ENCODE measurements at regions not wholly inside any gene's neighbourhood (a gene's known extent, or its start where the extent isn't known, plus 50 kb on each side); places are given as distances from the start of the nearest gene placed in this dataset.

- H3K27me3 Mint-ChIP-seq (ENCODE audit: unreplicated experiment): no peaks in the 10 kb centered on the region
- no peaks in the 10 kb centered on the region for H3K36me3 Mint-ChIP-seq (ENCODE audit: low read depth, unreplicated experiment)
- no peak overlapping the region for H3K4me3 Mint-ChIP-seq (ENCODE audit: unreplicated experiment)
- no peak overlapping the region for H3K27ac Mint-ChIP-seq (ENCODE audit: unreplicated experiment)
- H3K4me1 Mint-ChIP-seq (ENCODE audit: unreplicated experiment): no peaks in the 10 kb centered on the region
- TF ChIP-seq CTCF (IDR thresholded peaks at IDR 0.05; ENCODE audit: unreplicated experiment): no peak
- H3K9me3 Mint-ChIP-seq (ENCODE audit: unreplicated experiment): peaks cover 11% of the 10 kb centered on the region
- no peak for DNase-seq (ENCODE audit: low spot score)
Measured at GRCh38 chr15:46441294-46442062, 806.6 kb downstream of the SQOR start.

- Mint-ChIP-seq H3K27ac (ENCODE audit: unreplicated experiment) (no peak overlapping the region), H3K9me3 (ENCODE audit: unreplicated experiment) (peaks cover 11% of the 10 kb centered on the region), H3K4me1 (ENCODE audit: unreplicated experiment) (no peaks in the 10 kb centered on the region), H3K27me3 (ENCODE audit: unreplicated experiment) (no peaks in the 10 kb centered on the region), H3K36me3 (ENCODE audit: low read depth, unreplicated experiment) (no peaks in the 10 kb centered on the region), H3K4me3 (ENCODE audit: unreplicated experiment) (no peak overlapping the region)
- no peak for TF ChIP-seq CTCF (IDR thresholded peaks at IDR 0.05; ENCODE audit: unreplicated experiment)
- DNase-seq (ENCODE audit: low spot score): no peak
Measured at GRCh38 chr15:46442184-46442583, 807.4 kb downstream of the SQOR start.

GRCh38 chr15:46442901-46443590 is 808.2 kb downstream of the SQOR start:
- H3K27me3 Mint-ChIP-seq (ENCODE audit: unreplicated experiment): no peaks in the 10 kb centered on the region
- TF ChIP-seq CTCF (IDR thresholded peaks at IDR 0.05; ENCODE audit: unreplicated experiment): no peak
- H3K4me1 Mint-ChIP-seq (ENCODE audit: unreplicated experiment): no peaks in the 10 kb centered on the region
- no peak for DNase-seq (ENCODE audit: low spot score)
- H3K27ac Mint-ChIP-seq (ENCODE audit: unreplicated experiment): no peak overlapping the region
- H3K4me3 Mint-ChIP-seq (ENCODE audit: unreplicated experiment): no peak overlapping the region
- H3K9me3 Mint-ChIP-seq (ENCODE audit: unreplicated experiment): peaks cover 11% of the 10 kb centered on the region
- H3K36me3 Mint-ChIP-seq (ENCODE audit: low read depth, unreplicated experiment): no peaks in the 10 kb centered on the region

- H3K36me3 Mint-ChIP-seq (ENCODE audit: low read depth, unreplicated experiment): no peaks in the 10 kb centered on the region
- no peak for TF ChIP-seq CTCF (IDR thresholded peaks at IDR 0.05; ENCODE audit: unreplicated experiment)
- no peak overlapping the region for H3K27ac Mint-ChIP-seq (ENCODE audit: unreplicated experiment)
- H3K9me3 Mint-ChIP-seq (ENCODE audit: unreplicated experiment): peaks cover 5% of the 10 kb centered on the region
- H3K27me3 Mint-ChIP-seq (ENCODE audit: unreplicated experiment): peaks cover 2% of the 10 kb centered on the region
- H3K4me1 Mint-ChIP-seq (ENCODE audit: unreplicated experiment): no peaks in the 10 kb centered on the region
- no peak overlapping the region for H3K4me3 Mint-ChIP-seq (ENCODE audit: unreplicated experiment)
- DNase-seq (ENCODE audit: low spot score): no peak
Measured at GRCh38 chr15:46450112-46450809, 815.4 kb downstream of the SQOR start.

Data from endothelial cell (in vitro differentiated cells).